Coronary artery (tissue), 2 donors: ENCODE measurements at regions not wholly inside any gene's neighbourhood (a gene's known extent, or its start where the extent isn't known, plus 50 kb on each side); places are given as distances from the start of the nearest gene placed in this dataset.
"Not testable (repeated sequence)": the region's sequence is repeated elsewhere in the genome, so short reads cannot be mapped to it uniquely, and the experiment has no call there.

ENCODE experiments used
- DNase-seq: peaks from one replicate; pipeline ENCODE4 v3.0.0-alpha.2; 2017; ENCODE audit warnings: low spot score
- H3K27ac ChIP-seq, 2 donors: fragments of 200-600 bp; sonication (generic); one replicate each; pipeline ENCODE4 v1.5.1; 2016 to 2019
- H3K4me3 ChIP-seq: fragments of 200-600 bp; sonication (generic); 2 replicates; pipeline ENCODE4 v1.5.1; 2016; ENCODE audit warnings: mild to moderate bottlenecking, moderate library complexity
- TF ChIP-seq, protein P1 (sequence below): fragments of 200-600 bp; sonication (generic); IDR thresholded peaks from one replicate; pipeline ENCODE4 v1.5.1; 2019; ENCODE audit warnings: antibody characterized with exemption

DNA sequence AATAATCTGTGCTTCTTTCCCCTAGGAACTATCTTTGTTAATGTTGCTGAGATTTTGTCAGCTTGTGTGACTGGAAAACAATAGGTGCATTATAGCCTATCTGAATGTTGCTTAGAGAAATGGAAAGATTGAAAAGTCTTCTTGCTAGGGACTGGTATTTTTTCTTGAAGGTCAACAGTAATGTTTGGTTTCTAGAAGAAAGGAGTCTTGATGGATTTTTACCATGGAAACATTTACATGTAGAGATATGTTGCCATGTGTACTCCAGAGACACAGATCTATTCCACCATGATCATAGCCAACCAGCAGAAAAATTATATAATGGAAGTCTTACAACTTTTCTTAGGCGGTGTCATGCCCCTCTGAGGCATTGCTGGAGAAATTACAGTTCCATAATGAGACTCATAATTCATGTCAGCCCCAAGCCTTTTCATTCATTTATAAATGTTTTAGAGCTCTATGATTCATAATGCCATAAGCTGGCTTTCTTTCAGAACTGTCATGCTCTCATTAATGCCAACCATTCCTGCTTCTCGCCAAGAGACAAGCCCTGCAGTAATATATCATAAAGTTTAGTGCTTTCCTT, 175.1 kb upstream of the PTPRZ1 start:
- Histone ChIP-seq H3K4me3 (no peak overlapping the region), H3K27ac (no peak overlapping the region)
- no peak for DNase-seq
- TF ChIP-seq, protein P1, sequence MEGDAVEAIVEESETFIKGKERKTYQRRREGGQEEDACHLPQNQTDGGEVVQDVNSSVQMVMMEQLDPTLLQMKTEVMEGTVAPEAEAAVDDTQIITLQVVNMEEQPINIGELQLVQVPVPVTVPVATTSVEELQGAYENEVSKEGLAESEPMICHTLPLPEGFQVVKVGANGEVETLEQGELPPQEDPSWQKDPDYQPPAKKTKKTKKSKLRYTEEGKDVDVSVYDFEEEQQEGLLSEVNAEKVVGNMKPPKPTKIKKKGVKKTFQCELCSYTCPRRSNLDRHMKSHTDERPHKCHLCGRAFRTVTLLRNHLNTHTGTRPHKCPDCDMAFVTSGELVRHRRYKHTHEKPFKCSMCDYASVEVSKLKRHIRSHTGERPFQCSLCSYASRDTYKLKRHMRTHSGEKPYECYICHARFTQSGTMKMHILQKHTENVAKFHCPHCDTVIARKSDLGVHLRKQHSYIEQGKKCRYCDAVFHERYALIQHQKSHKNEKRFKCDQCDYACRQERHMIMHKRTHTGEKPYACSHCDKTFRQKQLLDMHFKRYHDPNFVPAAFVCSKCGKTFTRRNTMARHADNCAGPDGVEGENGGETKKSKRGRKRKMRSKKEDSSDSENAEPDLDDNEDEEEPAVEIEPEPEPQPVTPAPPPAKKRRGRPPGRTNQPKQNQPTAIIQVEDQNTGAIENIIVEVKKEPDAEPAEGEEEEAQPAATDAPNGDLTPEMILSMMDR, result no peak

DNA sequence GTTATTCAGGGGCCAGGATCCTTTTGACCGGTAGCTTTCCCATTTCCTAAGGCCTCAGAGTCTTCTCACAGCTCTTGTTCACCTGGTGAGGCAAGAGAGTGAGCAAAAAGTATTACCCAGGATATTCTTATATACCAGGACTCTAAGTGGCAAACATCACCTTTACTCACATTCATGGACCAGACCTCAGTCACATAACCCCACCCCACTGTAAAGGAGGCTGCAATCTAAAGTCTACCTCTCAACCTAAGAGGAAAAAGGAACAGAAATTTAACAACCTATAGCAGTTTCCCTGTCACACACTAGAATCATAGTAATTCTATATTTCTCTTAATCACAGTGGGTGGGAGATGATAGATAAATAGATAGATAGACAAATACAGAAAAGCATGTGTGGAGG, 176.0 kb upstream of the PTPRZ1 start:
- DNase-seq, result no peak
- TF ChIP-seq, protein P1, result no peak
- no peak overlapping the region for H3K27ac ChIP-seq
- H3K4me3 ChIP-seq, result no peak overlapping the region

DNA sequence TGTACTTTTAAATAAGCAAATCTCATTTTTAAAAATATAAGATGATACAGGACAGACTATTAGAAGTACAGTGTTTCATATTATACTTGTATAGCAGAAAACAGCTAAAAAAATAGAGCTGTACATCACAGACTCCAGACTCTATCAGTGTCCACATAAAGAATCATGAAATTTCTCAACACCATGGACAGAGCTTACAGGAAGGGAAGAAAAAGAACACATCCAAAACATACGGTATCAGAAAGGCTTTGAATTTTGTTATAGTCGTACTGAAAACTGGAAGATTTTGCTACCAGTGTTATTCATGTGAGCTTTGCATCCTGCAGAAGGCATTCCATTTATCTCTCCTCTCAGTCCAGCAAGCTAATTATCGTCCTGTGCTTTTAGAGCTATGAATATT, 183.2 kb upstream of the PTPRZ1 start:
- no peak for DNase-seq
- Histone ChIP-seq H3K27ac (no peak overlapping the region), H3K4me3 (no peak overlapping the region)
- TF ChIP-seq, protein P1, result no peak

DNA sequence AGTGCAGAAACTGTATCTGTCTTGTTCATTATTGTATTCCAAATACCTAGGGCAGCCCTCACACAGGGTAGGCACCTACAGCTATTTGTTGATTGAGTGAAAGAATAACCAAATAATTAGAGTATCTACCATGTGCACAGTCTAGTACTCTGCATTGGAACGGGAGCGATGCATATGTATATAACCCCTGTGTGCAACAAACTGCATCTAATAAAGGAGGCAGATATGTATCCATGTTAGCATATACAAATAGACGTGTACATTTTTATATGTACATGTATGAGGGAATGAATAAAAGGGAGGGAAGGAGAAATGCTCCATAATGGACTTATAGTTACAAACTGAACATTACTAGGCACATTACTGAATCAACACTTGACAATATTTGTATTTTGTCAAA, 191.3 kb upstream of the PTPRZ1 start:
- no peak overlapping the region for H3K27ac ChIP-seq
- H3K4me3 ChIP-seq, result no peak overlapping the region
- TF ChIP-seq, protein P1, result no peak
- DNase-seq, result no peak

DNA sequence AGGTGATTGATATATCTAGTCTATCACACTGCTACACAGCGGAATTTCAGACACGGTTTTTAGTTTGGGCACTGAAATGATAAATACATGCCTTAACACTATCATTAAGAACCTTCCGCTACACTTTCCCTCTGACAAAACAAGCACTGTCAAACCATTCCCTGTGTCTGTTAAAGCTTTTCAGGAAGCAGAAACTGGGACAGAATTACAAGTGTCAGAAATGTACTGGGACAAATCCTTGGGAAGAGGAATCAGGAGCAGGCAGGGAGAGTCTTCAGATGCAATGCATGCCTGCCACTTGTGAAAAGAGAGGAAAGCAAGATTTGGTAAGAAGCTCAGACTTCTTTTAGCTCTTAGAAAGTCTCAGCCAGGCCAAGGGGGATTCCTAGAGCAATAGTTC, 196.8 kb upstream of the PTPRZ1 start:
- TF ChIP-seq, protein P1, result no peak
- Histone ChIP-seq H3K27ac (no peak overlapping the region), H3K4me3 (no peak overlapping the region)
- DNase-seq, result no peak

DNA sequence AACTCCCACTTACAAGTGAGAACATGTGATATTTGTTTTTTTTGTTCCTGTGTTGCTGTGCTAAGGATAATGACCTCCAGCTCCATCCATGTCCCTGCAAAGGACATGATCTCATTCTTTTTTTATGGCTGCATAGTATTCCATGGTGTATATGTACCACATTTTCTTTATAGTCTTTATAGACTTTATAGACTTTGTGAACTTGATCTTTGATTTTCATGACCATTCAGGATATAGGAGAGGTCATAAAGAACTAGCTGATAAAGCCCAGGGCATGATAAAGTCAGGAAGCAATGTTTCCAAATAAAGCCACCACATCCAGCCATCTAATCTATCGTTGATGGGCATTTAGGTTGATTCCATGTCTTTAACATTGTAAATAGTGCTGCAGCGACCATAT, 198.5 kb upstream of the PTPRZ1 start:
- not testable (repeated sequence) for H3K4me3 ChIP-seq, DNase-seq, H3K27ac ChIP-seq

DNA sequence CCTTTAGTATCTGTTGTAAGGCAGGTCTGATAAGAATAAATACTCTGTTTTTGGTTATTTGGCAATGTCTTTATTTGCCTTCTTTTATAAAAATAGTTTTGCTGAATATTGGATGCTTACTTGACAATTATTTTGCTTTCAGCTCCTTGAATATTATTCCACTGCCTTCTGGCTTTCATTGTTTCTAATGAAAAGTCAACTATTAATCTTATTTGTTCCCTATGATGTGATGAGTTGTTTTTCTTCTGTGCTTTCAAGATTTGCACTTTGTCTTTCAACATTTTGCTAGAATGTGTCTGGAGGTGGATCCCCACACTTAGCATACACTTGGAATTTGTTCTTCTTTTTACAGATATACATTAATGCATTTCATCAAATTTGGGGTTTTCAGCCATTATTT, 203.8 kb upstream of the PTPRZ1 start:
- DNase-seq, result no peak
- Histone ChIP-seq H3K4me3 (no peak overlapping the region), H3K27ac (no peak overlapping the region)
- TF ChIP-seq, protein P1, result no peak

DNA sequence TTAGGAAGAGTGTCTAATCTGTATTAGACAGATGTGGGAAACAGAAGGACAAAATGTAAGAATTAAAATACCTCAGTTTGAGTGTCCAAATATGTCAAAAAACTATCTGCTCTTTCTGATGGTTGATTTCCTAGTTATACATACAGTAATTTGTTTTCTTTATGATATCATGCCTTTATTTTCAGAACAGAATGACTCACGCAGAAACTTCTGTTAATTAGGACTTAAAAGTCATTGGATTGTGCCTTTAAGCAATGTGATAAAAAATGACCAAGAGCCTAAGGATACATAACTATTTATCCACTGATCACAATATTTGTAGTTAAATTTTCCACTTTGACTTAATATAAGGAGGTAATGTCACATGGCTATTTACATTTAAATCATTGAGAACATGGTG, 206.7 kb upstream of the PTPRZ1 start:
- no peak overlapping the region for H3K4me3 ChIP-seq
- H3K27ac ChIP-seq, result no peak overlapping the region
- no peak for DNase-seq
- TF ChIP-seq, protein P1, result no peak
